HCT116 (cell line): ENCODE measurements at regions not wholly inside any gene's neighbourhood (a gene's known extent, or its start where the extent isn't known, plus 50 kb on each side); places are given as distances from the start of the nearest gene placed in this dataset.

ENCODE experiments used
- ATAC-seq: fragments of 200-7000 bp; cut with Tn5 transposase; 2 replicates; pipeline ENCODE4 v1.9.1; 2020; ENCODE audit warnings: mild to moderate bottlenecking, moderate library complexity
- BruUV-seq: library from RNA; stranded (reverse); fragments of 400-500 nt; replicated peaks from 2 replicates; lab custom pipeline; 2021; lab: Mats Ljungman, UMichigan
- CTCF ChIA-PET: fragments of 300-600 bp; sonication (Branson Sonifier 250); formaldehyde crosslinking; loops from one replicate; lab custom pipeline; 2021; ENCODE audit warnings: antibody characterized with exemption; lab: Charles Lee
- POLR2A ChIA-PET: fragments of 300-600, 350-600 bp; sonication (Branson Sonifier 250); formaldehyde crosslinking; loops from one replicate; lab custom pipeline; 2021; ENCODE audit warnings: antibody characterized with exemption; lab: Charles Lee
- RAD21 ChIA-PET, 2 experiments: fragments of 300-600 bp; sonication (Branson Sonifier 250); formaldehyde crosslinking; loops; one replicate each; lab custom pipeline; 2023; ENCODE audit warnings: low total read pairs in 2 of 2; ENCODE audit not compliant: uncharacterized antibody in 2 of 2, unreplicated experiment in 2 of 2, low non-redundant PET in 1 of 2; lab: Charles Lee
- DNase-seq: peaks from one replicate; pipeline ENCODE4 v3.0.0-alpha.2; 2010; ENCODE audit warnings: low read depth, low spot score
- H2AFZ ChIP-seq: fragments of 200-600 bp; shearing (Covaris generic), sonication (generic); 2 replicates; pipeline ENCODE4 v1.6.1; 2017; ENCODE audit warnings: low read depth, mixed run types, mixed read lengths, antibody characterized with exemption, low read length; ENCODE audit not compliant: poor library complexity, severe bottlenecking
- H3K27ac ChIP-seq: 2 replicates; pipeline ENCODE4 v1.5.1; 2012; ENCODE audit warnings: low read depth, low read length
- H3K27me3 ChIP-seq: fragments of 200-600 bp; sonication (generic); 2 replicates; pipeline ENCODE4 v1.6.1; 2016; ENCODE audit warnings: mixed run types, low read length, mixed read lengths; ENCODE audit not compliant: insufficient read depth
- H3K36me3 ChIP-seq, 2 experiments: fragments of 200-500 bp in 1 of 2; fragments of 200-600 bp in 1 of 2; sonication (Bioruptor generic) in 1 of 2; sonication (generic) in 1 of 2; 2 replicates each; pipeline versions ENCODE4 v1.5.1 to v1.6.1; 2014 to 2016; ENCODE audit warnings: low read length in 2 of 2, inconsistent platforms in 1 of 2, mixed read lengths in 1 of 2, mixed run types in 1 of 2; ENCODE audit not compliant: insufficient read depth in 2 of 2, control insufficient read depth in 1 of 2
- H3K4me1 ChIP-seq, 2 experiments: fragments of 200-600 bp in 1 of 2; sonication (generic) in 1 of 2; 2 replicates each; pipeline versions ENCODE4 v1.5.1 to v1.6.1; 2012 to 2017; ENCODE audit warnings: low read length in 2 of 2, inconsistent platforms in 1 of 2, mild to moderate bottlenecking in 1 of 2, mixed read lengths in 1 of 2, mixed run types in 1 of 2, moderate library complexity in 1 of 2; ENCODE audit not compliant: insufficient read depth in 2 of 2, control insufficient read depth in 1 of 2
- H3K4me2 ChIP-seq: fragments of 200-600 bp; sonication (generic); 2 replicates; pipeline ENCODE4 v1.6.1; 2017; ENCODE audit warnings: mixed run types, low read length, mixed read lengths
- H3K4me3 ChIP-seq, 2 experiments: fragments of 200-600 bp in 1 of 2; sonication (generic) in 1 of 2; replicated peaks in 1 of 2; 2 replicates each; pipeline ENCODE4 v1.5.1; 2011 to 2016; ENCODE audit warnings: low read length in 2 of 2, control low read depth in 1 of 2, low read depth in 1 of 2, mild to moderate bottlenecking in 1 of 2, mixed read lengths in 1 of 2, mixed run types in 1 of 2
- H3K79me2 ChIP-seq: fragments of 200-600 bp; sonication (generic); 2 replicates; pipeline ENCODE4 v1.6.1; 2017; ENCODE audit warnings: mild to moderate bottlenecking, mixed run types, low read length, moderate library complexity, mixed read lengths; ENCODE audit not compliant: insufficient read depth
- H3K9ac ChIP-seq: fragments of 200-600 bp; sonication (generic); 2 replicates; pipeline ENCODE4 v1.6.1; 2016; ENCODE audit warnings: low read length, mixed read lengths
- H3K9me2 ChIP-seq: fragments of 200-600 bp; sonication (generic), shearing (Covaris generic); 2 replicates; pipeline ENCODE4 v1.6.1; 2017; ENCODE audit warnings: mixed run types, mild to moderate bottlenecking, moderate library complexity; ENCODE audit not compliant: insufficient read depth
- H3K9me3 ChIP-seq, 2 experiments: fragments of 200-500 bp in 1 of 2; fragments of 200-600 bp in 1 of 2; sonication (Bioruptor generic) in 1 of 2; sonication (generic) in 1 of 2; 2 replicates each; pipeline ENCODE4 v1.6.1; 2014 to 2017; ENCODE audit warnings: low read length in 2 of 2, mixed read lengths in 2 of 2, inconsistent platforms in 1 of 2, low read depth in 1 of 2, mild to moderate bottlenecking in 1 of 2, mixed run types in 1 of 2, moderate library complexity in 1 of 2; ENCODE audit not compliant: control insufficient read depth in 1 of 2, insufficient read depth in 1 of 2
- H4K20me1 ChIP-seq: fragments of 200-600 bp; sonication (generic), shearing (Covaris generic); 2 replicates; pipeline ENCODE4 v1.6.1; 2017; ENCODE audit warnings: mixed run types, mild to moderate bottlenecking, moderate library complexity; ENCODE audit not compliant: insufficient read depth
- CBX3 ChIP-seq: IDR thresholded peaks from 2 replicates; pipeline ENCODE4 v1.6.1; 2012; ENCODE audit warnings: low read depth
- CEBPB ChIP-seq: IDR thresholded peaks from 2 replicates; pipeline ENCODE4 v1.6.1; 2012; ENCODE audit warnings: low read depth
- EGR1 ChIP-seq: IDR thresholded peaks from 2 replicates; pipeline ENCODE4 v1.6.1; 2012; ENCODE audit warnings: low read depth
- ELF1 ChIP-seq: IDR thresholded peaks from 2 replicates; pipeline ENCODE4 v1.6.1; 2012; ENCODE audit warnings: low read depth, borderline replicate concordance
- POLR2A ChIP-seq: IDR thresholded peaks from 2 replicates; pipeline ENCODE4 v1.7.0; 2011; ENCODE audit warnings: borderline replicate concordance; ENCODE audit not compliant: insufficient read depth, insufficient read length; ENCODE audit errors: extremely low read depth
- RAD21 ChIP-seq: IDR thresholded peaks from 2 replicates; pipeline ENCODE4 v1.6.1; 2012; ENCODE audit warnings: low read depth, mild to moderate bottlenecking
- SIN3A ChIP-seq: IDR thresholded peaks from 2 replicates; pipeline ENCODE4 v1.6.1; 2012; ENCODE audit warnings: low read depth
- SP1 ChIP-seq: IDR thresholded peaks from 2 replicates; pipeline ENCODE4 v1.6.1; 2012; ENCODE audit warnings: low read depth
- SRF ChIP-seq: IDR thresholded peaks from 2 replicates; pipeline ENCODE4 v1.6.1; 2012; ENCODE audit warnings: low read depth
- TCF7L2 ChIP-seq: IDR thresholded peaks from 2 replicates; pipeline ENCODE4 v1.7.0; 2011; ENCODE audit warnings: borderline replicate concordance, inconsistent platforms; ENCODE audit not compliant: insufficient read depth, insufficient read length; ENCODE audit errors: extremely low read depth
- ZFX ChIP-seq: fragments of 450-650 bp; IDR thresholded peaks from 2 replicates; pipeline ENCODE4 v1.6.1; 2017
- ZNF274 ChIP-seq: fragments of 200-500 bp; sonication (Bioruptor generic); IDR thresholded peaks from 2 replicates; pipeline ENCODE4 v1.6.1; 2014; ENCODE audit warnings: mild to moderate bottlenecking, low read depth, low read length, inconsistent platforms
- intact Hi-C: fragments of 100-400 bp; cut with micrococcal nuclease; formaldehyde crosslinking; loops from 2 replicates; pipeline ENCODE4 v1.10.0; 2022
- TF ChIP-seq, protein P1 (sequence below): IDR thresholded peaks from 2 replicates; pipeline ENCODE4 v1.6.1; 2012
- TF ChIP-seq, protein P2 (sequence below), 3 experiments: fragments of 200-600 bp in 1 of 3; sonication (generic) in 1 of 3; IDR thresholded peaks in 2 of 3; conservative IDR thresholded peaks in 1 of 3; 2 replicates each; pipeline ENCODE4 v1.5.1; 2012 to 2017; ENCODE audit warnings: low read depth in 2 of 3, low read length in 2 of 3, antibody characterized with exemption in 1 of 3, borderline replicate concordance in 1 of 3, control low read depth in 1 of 3, mild to moderate bottlenecking in 1 of 3, mixed read lengths in 1 of 3, mixed run types in 1 of 3, moderate library complexity in 1 of 3; ENCODE audit not compliant: insufficient read depth in 1 of 3
- TF ChIP-seq, protein P3 (sequence below): IDR thresholded peaks from 2 replicates; pipeline ENCODE4 v1.6.1; 2011; ENCODE audit warnings: mild to moderate bottlenecking, low read length, moderate library complexity; ENCODE audit not compliant: insufficient replicate concordance; ENCODE audit errors: extremely low read depth

DNA sequence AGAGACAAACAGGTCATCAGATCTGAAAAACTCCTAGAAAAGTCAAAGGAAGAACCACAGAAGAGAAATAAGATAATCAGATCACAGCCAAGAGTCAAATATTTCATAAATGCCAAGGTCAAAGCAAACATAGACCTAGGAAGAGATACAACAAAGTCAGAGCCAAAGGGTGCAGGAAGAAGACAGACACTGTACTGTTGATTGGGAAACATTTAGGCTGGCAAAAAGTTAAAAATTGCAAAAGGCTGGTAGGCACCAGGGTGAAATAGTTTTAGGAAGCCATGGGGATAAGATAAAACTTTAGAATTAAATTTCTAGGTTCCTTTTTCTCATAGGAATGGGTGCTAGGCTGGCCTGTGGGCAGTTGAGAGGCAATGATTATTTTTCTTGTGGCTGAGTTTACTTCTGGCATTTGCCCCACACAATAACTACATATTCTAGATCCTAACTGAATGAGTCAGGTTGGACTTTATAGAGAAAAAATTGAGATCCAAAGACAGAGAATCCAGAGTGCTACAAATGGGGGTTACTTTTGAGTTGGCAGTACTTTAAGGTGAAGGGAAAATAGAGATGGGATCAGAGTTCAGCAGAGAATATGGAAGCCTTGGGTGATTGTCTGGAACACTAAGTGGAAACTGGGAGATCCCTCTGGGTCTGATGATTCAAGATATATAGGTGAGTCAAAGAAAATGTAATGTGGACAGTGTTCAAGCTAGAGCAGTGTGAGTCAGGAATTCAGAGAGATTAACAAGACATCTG lies 215.5 kb downstream of the C12orf50 start:
- Histone ChIP-seq H3K9me2 (no peaks in the 10 kb centered on the region), H2AFZ (no peak overlapping the region), H4K20me1 (no peaks in the 10 kb centered on the region), H3K4me3 (no peak overlapping the region), H3K4me1 (peaks cover 0 to 5% of the 10 kb centered on the region in 2 experiments; a peak in 1 of 4 replicates), H3K9me3 (no peaks in the 10 kb centered on the region), H3K4me2 (no peak overlapping the region), H3K27me3 (no peaks in the 10 kb centered on the region), H3K27ac (no peak overlapping the region), H3K9ac (no peak overlapping the region), H3K36me3 (no peaks in the 10 kb centered on the region), H3K79me2 (no peaks in the 10 kb centered on the region)
- RAD21 ChIA-PET = no interaction called here
- no peak for DNase-seq
- no peak for ATAC-seq
- POLR2A ChIA-PET = no interaction called here
- BruUV-seq = no TSS peak
- CTCF ChIA-PET = no interaction called here
- TF ChIP-seq EGR1 (no peak), CBX3 (no peak), ELF1 (no peak), ZNF274 (no peak), SIN3A (no peak), RAD21 (no peak), SRF (no peak)
- TF ChIP-seq, protein P1, sequence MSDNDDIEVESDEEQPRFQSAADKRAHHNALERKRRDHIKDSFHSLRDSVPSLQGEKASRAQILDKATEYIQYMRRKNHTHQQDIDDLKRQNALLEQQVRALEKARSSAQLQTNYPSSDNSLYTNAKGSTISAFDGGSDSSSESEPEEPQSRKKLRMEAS = no peak
- intact Hi-C loops = no loop called here

DNA sequence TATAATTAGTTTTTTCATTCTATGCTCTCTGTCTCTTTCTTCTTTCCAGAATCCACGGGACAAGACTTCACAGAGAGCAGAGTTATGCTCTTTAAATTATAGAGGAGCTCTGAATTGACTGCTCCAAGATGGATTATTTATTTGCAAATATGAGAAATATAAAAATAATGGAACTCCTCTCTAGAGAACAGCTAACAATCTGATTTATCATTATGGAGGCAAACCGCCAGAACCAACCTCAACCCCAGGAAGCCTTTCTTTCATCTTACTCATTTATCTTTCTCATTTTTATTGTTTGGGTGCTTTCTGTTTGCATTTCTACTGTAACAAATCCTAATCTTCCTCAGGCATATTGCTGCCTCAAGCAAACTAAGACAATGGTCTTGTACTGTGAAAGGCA lies 216.5 kb downstream of the C12orf50 start:
- TF ChIP-seq POLR2A = no peak
- TF ChIP-seq TCF7L2 = no peak
- TF ChIP-seq SIN3A = no peak
- TF ChIP-seq ZFX = no peak
- no peak for TF ChIP-seq EGR1
- TF ChIP-seq SP1 = no peak
- no peak for TF ChIP-seq CEBPB
- TF ChIP-seq, protein P2, sequence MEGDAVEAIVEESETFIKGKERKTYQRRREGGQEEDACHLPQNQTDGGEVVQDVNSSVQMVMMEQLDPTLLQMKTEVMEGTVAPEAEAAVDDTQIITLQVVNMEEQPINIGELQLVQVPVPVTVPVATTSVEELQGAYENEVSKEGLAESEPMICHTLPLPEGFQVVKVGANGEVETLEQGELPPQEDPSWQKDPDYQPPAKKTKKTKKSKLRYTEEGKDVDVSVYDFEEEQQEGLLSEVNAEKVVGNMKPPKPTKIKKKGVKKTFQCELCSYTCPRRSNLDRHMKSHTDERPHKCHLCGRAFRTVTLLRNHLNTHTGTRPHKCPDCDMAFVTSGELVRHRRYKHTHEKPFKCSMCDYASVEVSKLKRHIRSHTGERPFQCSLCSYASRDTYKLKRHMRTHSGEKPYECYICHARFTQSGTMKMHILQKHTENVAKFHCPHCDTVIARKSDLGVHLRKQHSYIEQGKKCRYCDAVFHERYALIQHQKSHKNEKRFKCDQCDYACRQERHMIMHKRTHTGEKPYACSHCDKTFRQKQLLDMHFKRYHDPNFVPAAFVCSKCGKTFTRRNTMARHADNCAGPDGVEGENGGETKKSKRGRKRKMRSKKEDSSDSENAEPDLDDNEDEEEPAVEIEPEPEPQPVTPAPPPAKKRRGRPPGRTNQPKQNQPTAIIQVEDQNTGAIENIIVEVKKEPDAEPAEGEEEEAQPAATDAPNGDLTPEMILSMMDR (IDR thresholded peaks at IDR 0.05 in 2 of 3, conservative IDR thresholded peaks at IDR 0.05 in 1 of 3; ENCODE audit: borderline replicate concordance in 1 of 3, insufficient read depth in 1 of 3, low read depth in 2 of 3, low read length in 2 of 3) = no peak
- no peak for TF ChIP-seq SRF
- TF ChIP-seq ELF1 = no peak
- no peak for TF ChIP-seq ZNF274
- TF ChIP-seq RAD21 = no peak
- TF ChIP-seq, protein P3, sequence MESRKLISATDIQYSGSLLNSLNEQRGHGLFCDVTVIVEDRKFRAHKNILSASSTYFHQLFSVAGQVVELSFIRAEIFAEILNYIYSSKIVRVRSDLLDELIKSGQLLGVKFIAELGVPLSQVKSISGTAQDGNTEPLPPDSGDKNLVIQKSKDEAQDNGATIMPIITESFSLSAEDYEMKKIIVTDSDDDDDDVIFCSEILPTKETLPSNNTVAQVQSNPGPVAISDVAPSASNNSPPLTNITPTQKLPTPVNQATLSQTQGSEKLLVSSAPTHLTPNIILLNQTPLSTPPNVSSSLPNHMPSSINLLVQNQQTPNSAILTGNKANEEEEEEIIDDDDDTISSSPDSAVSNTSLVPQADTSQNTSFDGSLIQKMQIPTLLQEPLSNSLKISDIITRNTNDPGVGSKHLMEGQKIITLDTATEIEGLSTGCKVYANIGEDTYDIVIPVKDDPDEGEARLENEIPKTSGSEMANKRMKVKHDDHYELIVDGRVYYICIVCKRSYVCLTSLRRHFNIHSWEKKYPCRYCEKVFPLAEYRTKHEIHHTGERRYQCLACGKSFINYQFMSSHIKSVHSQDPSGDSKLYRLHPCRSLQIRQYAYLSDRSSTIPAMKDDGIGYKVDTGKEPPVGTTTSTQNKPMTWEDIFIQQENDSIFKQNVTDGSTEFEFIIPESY = no peak
- ChIA-PET CTCF (no interaction called here), RAD21 (no interaction called here), POLR2A (no interaction called here)
- Histone ChIP-seq H3K79me2 (no peaks in the 10 kb centered on the region), H3K4me2 (no peak overlapping the region), H3K9ac (no peak overlapping the region), H3K4me1 (peaks cover 0 to 5% of the 10 kb centered on the region in 2 experiments; a peak in 1 of 4 replicates), H2AFZ (no peak overlapping the region), H3K27me3 (no peaks in the 10 kb centered on the region), H3K9me2 (no peaks in the 10 kb centered on the region), H3K27ac (no peak overlapping the region), H3K4me3 (no peak overlapping the region), H3K9me3 (no peaks in the 10 kb centered on the region), H3K36me3 (no peaks in the 10 kb centered on the region), H4K20me1 (no peaks in the 10 kb centered on the region)
- BruUV-seq = no TSS peak
- intact Hi-C loops = no loop called here
- DNase-seq (no peak), ATAC-seq (no peak)
